Endothelial cell of umbilical vein (primary cell): ENCODE measurements at regions not wholly inside any gene's neighbourhood (a gene's known extent, or its start where the extent isn't known, plus 50 kb on each side); places are given as distances from the start of the nearest gene placed in this dataset.

Experiments used
- BruUV-seq: library from RNA; stranded (reverse); fragments of 400-500 nt; replicated peaks from 2 replicates; lab custom pipeline; 2021; lab: Mats Ljungman, UMichigan
- CTCF ChIA-PET: fragments of 300-600, 350-600 bp; sonication (Branson Sonifier 250); formaldehyde crosslinking; loops from one replicate; lab custom pipeline; 2021; ENCODE audit warnings: antibody characterized with exemption, inconsistent platforms; lab: Charles Lee
- POLR2A ChIA-PET: fragments of 300-600, 350-600 bp; sonication (Branson Sonifier 250); formaldehyde crosslinking; loops from one replicate; lab custom pipeline; 2021; ENCODE audit warnings: antibody characterized with exemption, inconsistent platforms; lab: Charles Lee
- DNase-seq: peaks from one replicate; pipeline ENCODE4 v3.0.0-alpha.2; 2011; ENCODE audit warnings: low read depth, low spot score
- FAIRE-seq: peaks from 2 replicates; lab custom pipeline; 2011; peaks lifted over from hg19 to GRCh38; lab: Jason Lieb, UNC
- H2AFZ ChIP-seq: 2 replicates; pipeline ENCODE4 v1.6.0; 2012; ENCODE audit warnings: low read depth, low read length, control low read depth, inconsistent platforms
- H3K27ac ChIP-seq: 2 replicates; pipeline ENCODE4 v1.5.1; 2011; ENCODE audit warnings: low read depth, mild to moderate bottlenecking, control low read depth, low read length, moderate library complexity; ENCODE audit not compliant: insufficient read depth
- H3K27me3 ChIP-seq, 2 experiments: 2 replicates each; pipeline versions ENCODE4 v1.6.0 to v1.6.1; 2011; ENCODE audit warnings: low read length in 2 of 2, mixed read lengths in 1 of 2; ENCODE audit not compliant: control insufficient read depth in 2 of 2, insufficient read depth in 2 of 2
- H3K36me3 ChIP-seq, 2 experiments: 2 replicates in 1 of 2; 3 replicates in 1 of 2; pipeline ENCODE4 v1.5.1; 2011; ENCODE audit warnings: low read length in 2 of 2, mild to moderate bottlenecking in 1 of 2, moderate library complexity in 1 of 2; ENCODE audit not compliant: control insufficient read depth in 2 of 2, insufficient read depth in 2 of 2; ENCODE audit errors: extremely low read depth in 1 of 2
- H3K4me1 ChIP-seq: 3 replicates; pipeline ENCODE4 v1.5.1; 2011; ENCODE audit warnings: mild to moderate bottlenecking, low read length; ENCODE audit not compliant: control insufficient read depth, insufficient read depth; ENCODE audit errors: extremely low read depth
- H3K4me2 ChIP-seq: 2 replicates; pipeline ENCODE4 v1.6.1; 2011; ENCODE audit warnings: low read length, control low read depth, mixed read lengths; ENCODE audit not compliant: insufficient read depth
- H3K4me3 ChIP-seq, 3 experiments: fragments of 200-600 bp in 1 of 3; sonication (generic), shearing (Covaris generic) in 1 of 3; replicated peaks in 1 of 3; 2 replicates each; pipeline ENCODE4 v1.5.1; 2011 to 2016; ENCODE audit warnings: control low read depth in 3 of 3, low read length in 3 of 3, mild to moderate bottlenecking in 2 of 3, inconsistent platforms in 1 of 3, low read depth in 1 of 3, moderate library complexity in 1 of 3; ENCODE audit not compliant: insufficient read depth in 1 of 3
- H3K79me2 ChIP-seq: 2 replicates; pipeline ENCODE4 v1.6.0; 2012; ENCODE audit warnings: low read length, inconsistent platforms; ENCODE audit not compliant: control insufficient read depth, insufficient read depth
- H3K9ac ChIP-seq: replicated peaks from 2 replicates; pipeline ENCODE3; 2011; ENCODE audit warnings: low read length, control low read depth; ENCODE audit not compliant: insufficient read depth; ENCODE audit errors: extremely low read depth
- H3K9me1 ChIP-seq: replicated peaks from 3 replicates; pipeline ENCODE4 v1.6.0; 2011; ENCODE audit warnings: mild to moderate bottlenecking, low read length; ENCODE audit not compliant: control insufficient read depth, insufficient read depth; ENCODE audit errors: extremely low read depth
- H3K9me3 ChIP-seq: replicated peaks from 2 replicates; pipeline ENCODE4 v1.5.1; 2012; ENCODE audit warnings: low read length, inconsistent platforms; ENCODE audit not compliant: control insufficient read depth, insufficient read depth
- H4K20me1 ChIP-seq: replicated peaks from 2 replicates; pipeline ENCODE3; 2011; ENCODE audit warnings: mild to moderate bottlenecking, low read length; ENCODE audit not compliant: control insufficient read depth, insufficient read depth; ENCODE audit errors: extremely low read depth
- EZH2 ChIP-seq: IDR thresholded peaks from 2 replicates; pipeline ENCODE4 v1.6.1; 2012; ENCODE audit warnings: borderline replicate concordance, low read depth, mild to moderate bottlenecking, moderate library complexity, low read length, inconsistent platforms; ENCODE audit not compliant: severe bottlenecking
- FOS ChIP-seq: IDR thresholded peaks from 2 replicates; pipeline ENCODE4 v1.6.1; 2011; ENCODE audit warnings: mild to moderate bottlenecking, low read length, moderate library complexity, borderline replicate concordance; ENCODE audit not compliant: insufficient read depth
- GATA2 ChIP-seq: IDR thresholded peaks from 2 replicates; pipeline ENCODE4 v1.7.0; 2011; ENCODE audit warnings: low read depth, mild to moderate bottlenecking, moderate library complexity, mixed read lengths, low read length; ENCODE audit not compliant: insufficient read length, insufficient read depth
- JUN ChIP-seq: IDR thresholded peaks from 2 replicates; pipeline ENCODE4 v1.6.1; 2011; ENCODE audit warnings: borderline replicate concordance, low read depth; ENCODE audit not compliant: insufficient read length, insufficient read depth
- MYC ChIP-seq: IDR thresholded peaks from one replicate; pipeline ENCODE4 v1.6.1; 2011; ENCODE audit warnings: mild to moderate bottlenecking, low read depth, low read length
- POLR2A ChIP-seq: IDR thresholded peaks from 2 replicates; pipeline ENCODE4 v1.6.1; 2012; ENCODE audit warnings: low read depth, mild to moderate bottlenecking, control low read depth, low read length
- POLR2AphosphoS5 ChIP-seq: IDR thresholded peaks from 2 replicates; pipeline ENCODE4 v1.6.1; 2012; ENCODE audit warnings: low read depth, mild to moderate bottlenecking, control low read depth, low read length, moderate library complexity; ENCODE audit not compliant: insufficient read depth
- dilution Hi-C: fragments of 300-500 bp; cut with MboI; formaldehyde crosslinking; loops from one replicate; pipeline ENCODE4 v1.15.0; 2019; ENCODE audit warnings: low sequenced_read_pairs; ENCODE audit not compliant: extremely low pct_ligation_motif_present
- intact Hi-C: fragments of 100-400 bp; cut with micrococcal nuclease; formaldehyde crosslinking; loops from one replicate; pipeline ENCODE4 v1.10.0; 2022
- TF ChIP-seq, protein P1 (sequence below): IDR thresholded peaks from 2 replicates; pipeline ENCODE4 v1.6.1; 2011; ENCODE audit not compliant: insufficient read depth, insufficient read length
- TF ChIP-seq, protein P2 (sequence below), 2 donors: IDR thresholded peaks; 1 replicate in 1 of 2; 2 replicates in 1 of 2; pipeline ENCODE4 v1.5.1; 2011; ENCODE audit warnings: low read length in 2 of 2, mild to moderate bottlenecking in 2 of 2, moderate library complexity in 2 of 2, control low read depth in 1 of 2, inconsistent platforms in 1 of 2, low read depth in 1 of 2; ENCODE audit not compliant: insufficient read depth in 1 of 2; ENCODE audit errors: extremely low read depth in 1 of 2

GRCh38 chr4:101655005-101655404 lies 135.5 kb upstream of the BANK1 start:
- Histone ChIP-seq H3K79me2 (no peaks in the 10 kb centered on the region), H3K27me3 (no peaks in the 10 kb centered on the region), H3K36me3 (no peaks in the 10 kb centered on the region), H3K4me2 (no peak overlapping the region), H4K20me1 (no peaks in the 10 kb centered on the region), H3K9ac (no peak overlapping the region), H3K4me1 (no peaks in the 10 kb centered on the region), H3K4me3 (no peak overlapping the region), H3K9me1 (no peaks in the 10 kb centered on the region), H3K9me3 (no peaks in the 10 kb centered on the region), H3K27ac (no peak overlapping the region), H2AFZ (no peak overlapping the region)
- ChIA-PET CTCF (no interaction called here), POLR2A (no interaction called here)
- DNase-seq = no peak
- no TSS peak for BruUV-seq
- no peak for FAIRE-seq
- intact Hi-C loops = no loop called here
- dilution Hi-C loops = no loop called here
- TF ChIP-seq EZH2 = no peak
- TF ChIP-seq JUN = no peak
- TF ChIP-seq, protein P1, sequence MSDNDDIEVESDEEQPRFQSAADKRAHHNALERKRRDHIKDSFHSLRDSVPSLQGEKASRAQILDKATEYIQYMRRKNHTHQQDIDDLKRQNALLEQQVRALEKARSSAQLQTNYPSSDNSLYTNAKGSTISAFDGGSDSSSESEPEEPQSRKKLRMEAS = no peak
- no peak for TF ChIP-seq POLR2AphosphoS5
- TF ChIP-seq POLR2A = no peak
- no peak for TF ChIP-seq GATA2
- no peak for TF ChIP-seq FOS
- TF ChIP-seq, protein P2, sequence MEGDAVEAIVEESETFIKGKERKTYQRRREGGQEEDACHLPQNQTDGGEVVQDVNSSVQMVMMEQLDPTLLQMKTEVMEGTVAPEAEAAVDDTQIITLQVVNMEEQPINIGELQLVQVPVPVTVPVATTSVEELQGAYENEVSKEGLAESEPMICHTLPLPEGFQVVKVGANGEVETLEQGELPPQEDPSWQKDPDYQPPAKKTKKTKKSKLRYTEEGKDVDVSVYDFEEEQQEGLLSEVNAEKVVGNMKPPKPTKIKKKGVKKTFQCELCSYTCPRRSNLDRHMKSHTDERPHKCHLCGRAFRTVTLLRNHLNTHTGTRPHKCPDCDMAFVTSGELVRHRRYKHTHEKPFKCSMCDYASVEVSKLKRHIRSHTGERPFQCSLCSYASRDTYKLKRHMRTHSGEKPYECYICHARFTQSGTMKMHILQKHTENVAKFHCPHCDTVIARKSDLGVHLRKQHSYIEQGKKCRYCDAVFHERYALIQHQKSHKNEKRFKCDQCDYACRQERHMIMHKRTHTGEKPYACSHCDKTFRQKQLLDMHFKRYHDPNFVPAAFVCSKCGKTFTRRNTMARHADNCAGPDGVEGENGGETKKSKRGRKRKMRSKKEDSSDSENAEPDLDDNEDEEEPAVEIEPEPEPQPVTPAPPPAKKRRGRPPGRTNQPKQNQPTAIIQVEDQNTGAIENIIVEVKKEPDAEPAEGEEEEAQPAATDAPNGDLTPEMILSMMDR (IDR thresholded peaks at IDR 0.05; ENCODE audit: extremely low read depth in 1 of 2, insufficient read depth in 1 of 2, low read depth in 1 of 2, low read length in 2 of 2) = no peak
- no peak for TF ChIP-seq MYC
